Fibroblast of peridontal ligament (primary cell): ENCODE measurements at regions not wholly inside any gene's neighbourhood (a gene's known extent, or its start where the extent isn't known, plus 50 kb on each side); places are given as distances from the start of the nearest gene placed in this dataset.
A peak's percentile ranks its signal among the peaks of the same experiment; 100 is the strongest.
"Not testable (repeated sequence)": the region's sequence is repeated elsewhere in the genome, so short reads cannot be mapped to it uniquely, and the experiment has no call there.

Source experiments
- DNase-seq: peaks from one replicate; pipeline ENCODE4 v3.0.0-alpha.2; 2010; ENCODE audit errors: extremely low read depth

- peak; percentile 63 for DNase-seq
Measured at GRCh38 chr6:100099189-100100074, 105.4 kb upstream of the MCHR2 start.

GRCh38 chr6:100096936-100097335 is 102.9 kb upstream of the MCHR2 start:
- no peak for DNase-seq

GRCh38 chr6:100096341-100096740 is 102.3 kb upstream of the MCHR2 start:
- peak; percentile 6 for DNase-seq

GRCh38 chr6:100093405-100093804 is 99.4 kb upstream of the MCHR2 start:
- DNase-seq = no peak

- DNase-seq = peak; percentile 12
Measured at GRCh38 chr6:100088009-100088408, 94.0 kb upstream of the MCHR2 start.

- DNase-seq = no peak
Measured at GRCh38 chr6:100084991-100085364, 91.0 kb upstream of the MCHR2 start.

- DNase-seq = no peak
Measured at GRCh38 chr6:100084316-100084990, 90.4 kb upstream of the MCHR2 start.

- peak; percentile 11 for DNase-seq
Measured at GRCh38 chr6:100078509-100078908, 84.5 kb upstream of the MCHR2 start.

- DNase-seq = no peak
Measured at GRCh38 chr6:100065348-100065747, 71.3 kb upstream of the MCHR2 start.

GRCh38 chr6:100062621-100063020 is 68.6 kb upstream of the MCHR2 start:
- no peak for DNase-seq

- no peak for DNase-seq
Measured at GRCh38 chr6:100057941-100058340, 63.9 kb upstream of the MCHR2 start.

- DNase-seq = no peak
Measured at GRCh38 chr6:100050550-100050949, 56.5 kb upstream of the MCHR2 start.

- DNase-seq = not testable (repeated sequence)
Measured at GRCh38 chr6:100043961-100044360, 49.9 kb upstream of the MCHR2 start.
